Bronchial epithelial cell (primary cell): ENCODE measurements at regions not wholly inside any gene's neighbourhood (a gene's known extent, or its start where the extent isn't known, plus 50 kb on each side); places are given as distances from the start of the nearest gene placed in this dataset.
A peak's percentile ranks its signal among the peaks of the same experiment; 100 is the strongest.
"Not testable (repeated sequence)": the region's sequence is repeated elsewhere in the genome, so short reads cannot be mapped to it uniquely, and the experiment has no call there.

Experiments used
- DNase-seq: peaks from one replicate; pipeline ENCODE4 v3.0.0-alpha.2; 2010; ENCODE audit warnings: low read depth
- FAIRE-seq: peaks from 2 replicates; lab custom pipeline; 2011; peaks lifted over from hg19 to GRCh38; lab: Jason Lieb, UNC
- H3K27me3 ChIP-seq: 2 replicates; pipeline ENCODE4 v1.5.1; 2011; ENCODE audit warnings: low read length; ENCODE audit not compliant: control insufficient read depth, insufficient read depth
- H3K36me3 ChIP-seq: 2 replicates; pipeline ENCODE4 v1.5.1; 2011; ENCODE audit warnings: low read length; ENCODE audit not compliant: control insufficient read depth, insufficient read depth
- H3K4me3 ChIP-seq: 2 replicates; pipeline ENCODE4 v1.5.1; 2011; ENCODE audit warnings: mild to moderate bottlenecking, low read depth, low read length, control low read depth
- TF ChIP-seq, protein P1 (sequence below): IDR thresholded peaks from 2 replicates; pipeline ENCODE4 v1.5.1; 2011; ENCODE audit warnings: mild to moderate bottlenecking, moderate library complexity, low read length, control low read depth, inconsistent platforms; ENCODE audit not compliant: insufficient read depth, severe bottlenecking

DNA sequence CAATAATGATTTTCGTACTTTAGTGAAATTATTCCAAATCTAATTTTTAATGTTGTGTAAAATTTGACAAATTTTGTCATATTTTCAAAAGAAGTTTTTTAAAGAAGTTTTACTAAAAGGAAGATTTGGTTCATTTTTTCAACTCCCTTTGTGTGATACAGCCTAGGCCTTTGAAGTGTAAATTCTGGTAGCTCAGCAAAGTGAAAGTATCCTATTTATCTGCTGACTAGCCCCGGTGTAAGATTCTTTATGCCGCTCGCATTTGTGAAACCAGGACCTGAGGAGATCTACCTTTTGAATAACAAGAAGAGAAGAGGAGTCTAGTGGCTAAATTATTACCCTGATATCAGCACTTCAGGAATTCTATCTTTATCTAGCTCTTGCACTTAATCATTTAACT is 177.4 kb downstream of the JRKL start:
- H3K4me3 ChIP-seq: no peak overlapping the region
- FAIRE-seq (no peak), DNase-seq (peak; percentile 2)
- H3K27me3 ChIP-seq: no peaks in the 10 kb centered on the region
- TF ChIP-seq, protein P1, sequence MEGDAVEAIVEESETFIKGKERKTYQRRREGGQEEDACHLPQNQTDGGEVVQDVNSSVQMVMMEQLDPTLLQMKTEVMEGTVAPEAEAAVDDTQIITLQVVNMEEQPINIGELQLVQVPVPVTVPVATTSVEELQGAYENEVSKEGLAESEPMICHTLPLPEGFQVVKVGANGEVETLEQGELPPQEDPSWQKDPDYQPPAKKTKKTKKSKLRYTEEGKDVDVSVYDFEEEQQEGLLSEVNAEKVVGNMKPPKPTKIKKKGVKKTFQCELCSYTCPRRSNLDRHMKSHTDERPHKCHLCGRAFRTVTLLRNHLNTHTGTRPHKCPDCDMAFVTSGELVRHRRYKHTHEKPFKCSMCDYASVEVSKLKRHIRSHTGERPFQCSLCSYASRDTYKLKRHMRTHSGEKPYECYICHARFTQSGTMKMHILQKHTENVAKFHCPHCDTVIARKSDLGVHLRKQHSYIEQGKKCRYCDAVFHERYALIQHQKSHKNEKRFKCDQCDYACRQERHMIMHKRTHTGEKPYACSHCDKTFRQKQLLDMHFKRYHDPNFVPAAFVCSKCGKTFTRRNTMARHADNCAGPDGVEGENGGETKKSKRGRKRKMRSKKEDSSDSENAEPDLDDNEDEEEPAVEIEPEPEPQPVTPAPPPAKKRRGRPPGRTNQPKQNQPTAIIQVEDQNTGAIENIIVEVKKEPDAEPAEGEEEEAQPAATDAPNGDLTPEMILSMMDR: no peak
- no peaks in the 10 kb centered on the region for H3K36me3 ChIP-seq

GRCh38 chr11:96567667-96568066 is 177.9 kb downstream of the JRKL start:
- Histone ChIP-seq H3K4me3 (no peak overlapping the region), H3K36me3 (no peaks in the 10 kb centered on the region), H3K27me3 (no peaks in the 10 kb centered on the region)
- TF ChIP-seq, protein P1: no peak
- no peak for FAIRE-seq
- no peak for DNase-seq

DNA sequence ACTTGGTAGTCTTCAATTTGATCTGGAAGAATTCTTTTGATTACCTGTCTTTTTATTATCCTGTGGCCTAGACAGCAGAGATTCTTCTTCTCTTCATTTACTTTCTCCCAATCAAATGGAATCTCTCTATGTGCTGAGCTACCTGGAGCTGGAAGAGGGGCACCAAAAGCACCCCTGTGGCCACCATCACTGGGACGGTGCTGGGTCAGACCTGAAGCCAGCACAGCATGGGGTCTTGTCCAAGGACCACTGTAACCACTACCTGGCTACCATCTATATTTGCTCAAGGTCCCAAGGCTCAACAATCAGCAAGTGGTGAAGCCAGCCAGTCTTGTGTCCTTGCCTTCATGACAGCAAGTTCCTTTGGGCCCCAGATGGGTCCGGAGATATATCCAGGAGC is 186.6 kb downstream of the JRKL start:
- FAIRE-seq (no peak), DNase-seq (no peak)
- TF ChIP-seq, protein P1: no peak
- Histone ChIP-seq H3K36me3 (no peaks in the 10 kb centered on the region), H3K4me3 (no peak overlapping the region), H3K27me3 (no peaks in the 10 kb centered on the region)

- TF ChIP-seq, protein P1: no peak
- H3K27me3 ChIP-seq: no peaks in the 10 kb centered on the region
- H3K4me3 ChIP-seq: no peak overlapping the region
- no peak for FAIRE-seq
- no peaks in the 10 kb centered on the region for H3K36me3 ChIP-seq
- DNase-seq: no peak
These were observed 188.6 kb downstream of the JRKL start for GRCh38 chr11:96578379-96578778.

- H3K4me3 ChIP-seq: no peak overlapping the region
- H3K36me3 ChIP-seq: no peaks in the 10 kb centered on the region
- TF ChIP-seq, protein P1: no peak
- no peaks in the 10 kb centered on the region for H3K27me3 ChIP-seq
- DNase-seq (no peak), FAIRE-seq (no peak)
These were observed 189.8 kb downstream of the JRKL start for GRCh38 chr11:96579656-96580055.

DNA sequence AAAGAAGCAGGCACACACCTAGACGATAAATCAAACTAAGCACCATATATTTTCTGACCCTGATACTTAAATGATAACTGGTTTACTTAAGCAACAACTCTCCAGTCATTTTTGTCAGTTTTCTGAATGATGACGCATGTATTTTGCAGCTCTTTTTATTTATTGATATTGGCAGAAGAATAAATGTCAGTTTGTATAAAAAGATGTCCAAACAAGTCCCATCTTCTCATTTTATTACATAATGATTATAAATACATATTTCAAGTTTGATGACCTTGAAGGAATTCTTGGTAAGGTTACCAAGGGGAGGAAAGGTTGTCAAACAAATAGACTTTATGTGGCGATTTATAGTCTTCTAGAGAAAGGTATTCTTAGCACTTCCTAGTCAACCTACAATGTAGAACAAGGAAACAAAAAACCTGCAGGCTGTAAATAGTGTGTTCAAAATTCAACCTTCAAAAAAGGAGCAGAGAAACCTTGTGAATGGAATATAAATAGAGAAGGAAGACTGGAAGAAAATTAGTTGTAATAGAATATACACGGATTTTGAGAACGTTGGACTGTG is 190.7 kb downstream of the JRKL start:
- Histone ChIP-seq H3K27me3 (no peaks in the 10 kb centered on the region), H3K4me3 (no peak overlapping the region), H3K36me3 (no peaks in the 10 kb centered on the region)
- DNase-seq (no peak), FAIRE-seq (no peak)
- TF ChIP-seq, protein P1: no peak

- not testable (repeated sequence) for H3K27me3 ChIP-seq, H3K4me3 ChIP-seq, H3K36me3 ChIP-seq, FAIRE-seq
- peak; percentile 26 for DNase-seq
These were observed 196.4 kb downstream of the JRKL start for GRCh38 chr11:96585944-96586880.

DNA sequence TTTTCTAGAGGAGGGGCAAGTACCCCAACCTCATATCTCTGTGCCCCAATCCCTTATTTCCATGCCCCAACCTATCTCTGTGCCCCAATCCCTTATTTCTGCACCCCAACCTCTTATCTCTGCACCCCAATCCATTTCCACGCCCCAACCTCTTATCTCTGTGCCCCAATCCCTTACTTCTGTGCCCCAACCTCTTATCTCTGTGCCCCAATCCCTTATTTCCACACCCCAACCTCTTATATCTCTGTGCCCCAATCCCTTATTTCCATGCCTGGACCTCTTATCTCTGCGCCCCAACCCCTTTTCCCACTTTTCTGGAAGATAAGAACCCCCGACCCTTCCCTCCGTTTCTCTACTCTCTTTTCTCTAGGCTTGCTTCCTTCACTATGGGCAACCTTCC is 199.0 kb downstream of the JRKL start:
- not testable (repeated sequence) for DNase-seq, FAIRE-seq, H3K36me3 ChIP-seq, H3K27me3 ChIP-seq, H3K4me3 ChIP-seq
